ENCODE measurements at regions not wholly inside any gene's neighbourhood (a gene's known extent, or its start where the extent isn't known, plus 50 kb on each side); places are given as distances from the start of the nearest gene placed in this dataset.

DNA sequence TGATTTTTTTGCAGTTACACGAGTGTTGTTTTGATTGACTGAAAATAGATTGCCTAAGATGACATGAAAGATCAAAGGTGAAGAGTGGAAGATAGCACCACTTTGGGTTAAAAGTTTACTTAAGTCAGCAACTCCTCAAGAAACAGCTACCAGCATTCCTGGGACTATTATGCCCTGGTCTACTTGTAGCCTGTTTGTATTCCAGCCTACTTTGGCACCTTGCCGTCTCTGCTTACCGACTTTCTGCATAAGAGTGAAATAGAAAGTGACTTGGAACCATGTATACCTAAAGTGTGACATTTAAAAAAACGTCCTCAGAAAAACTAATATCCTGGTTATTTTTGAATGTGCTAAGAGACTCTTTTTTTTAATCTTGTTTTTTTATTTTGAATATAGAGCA is 631.5 kb upstream of the PTBP2 start:
- TF ChIP-seq POLR2A (IDR thresholded peaks at IDR 0.05; ENCODE audit: low read depth, low read length), result no peak
- no peak for TF ChIP-seq TAF1 (IDR thresholded peaks at IDR 0.05; ENCODE audit: borderline replicate concordance, low read depth, low read length)
- no peak for TF ChIP-seq POLR2AphosphoS5 (IDR thresholded peaks at IDR 0.05; ENCODE audit: low read depth, low read length)

All from GM12892 (cell line).